ENCODE measurements at regions not wholly inside any gene's neighbourhood (a gene's known extent, or its start where the extent isn't known, plus 50 kb on each side); places are given as distances from the start of the nearest gene placed in this dataset.

DNA sequence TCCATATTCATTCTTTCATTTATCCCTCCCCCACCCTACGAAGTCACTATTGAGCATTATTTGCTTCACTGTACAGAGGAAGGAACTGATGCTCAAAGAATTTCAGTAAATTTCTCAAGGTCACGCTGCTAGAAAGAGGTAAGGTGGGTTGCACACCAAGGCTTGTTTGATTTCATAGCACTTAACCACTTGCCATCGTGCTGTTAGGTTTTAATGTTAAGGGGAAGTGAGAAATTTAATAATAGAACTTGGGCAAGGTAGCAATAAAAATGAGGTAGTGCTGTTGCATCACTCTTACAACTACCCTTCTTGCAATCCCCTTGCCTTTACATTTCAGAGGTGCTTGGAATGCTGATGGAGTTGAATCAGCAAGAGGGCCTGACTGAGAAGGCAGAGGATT is 343.1 kb downstream of the MID1IP1 start:
- TF ChIP-seq, protein P1, sequence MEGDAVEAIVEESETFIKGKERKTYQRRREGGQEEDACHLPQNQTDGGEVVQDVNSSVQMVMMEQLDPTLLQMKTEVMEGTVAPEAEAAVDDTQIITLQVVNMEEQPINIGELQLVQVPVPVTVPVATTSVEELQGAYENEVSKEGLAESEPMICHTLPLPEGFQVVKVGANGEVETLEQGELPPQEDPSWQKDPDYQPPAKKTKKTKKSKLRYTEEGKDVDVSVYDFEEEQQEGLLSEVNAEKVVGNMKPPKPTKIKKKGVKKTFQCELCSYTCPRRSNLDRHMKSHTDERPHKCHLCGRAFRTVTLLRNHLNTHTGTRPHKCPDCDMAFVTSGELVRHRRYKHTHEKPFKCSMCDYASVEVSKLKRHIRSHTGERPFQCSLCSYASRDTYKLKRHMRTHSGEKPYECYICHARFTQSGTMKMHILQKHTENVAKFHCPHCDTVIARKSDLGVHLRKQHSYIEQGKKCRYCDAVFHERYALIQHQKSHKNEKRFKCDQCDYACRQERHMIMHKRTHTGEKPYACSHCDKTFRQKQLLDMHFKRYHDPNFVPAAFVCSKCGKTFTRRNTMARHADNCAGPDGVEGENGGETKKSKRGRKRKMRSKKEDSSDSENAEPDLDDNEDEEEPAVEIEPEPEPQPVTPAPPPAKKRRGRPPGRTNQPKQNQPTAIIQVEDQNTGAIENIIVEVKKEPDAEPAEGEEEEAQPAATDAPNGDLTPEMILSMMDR (conservative IDR thresholded peaks at IDR 0.05; ENCODE audit: low read depth, low read length) = no peak
- no peak for TF ChIP-seq RCOR1 (IDR thresholded peaks at IDR 0.05; ENCODE audit: insufficient replicate concordance, low read length)
- TF ChIP-seq BHLHE40 (IDR thresholded peaks at IDR 0.05; ENCODE audit: low read depth, low read length) = no peak
- TF ChIP-seq POLR2A (IDR thresholded peaks at IDR 0.05; ENCODE audit: low read depth, low read length) = no peak
- no peak for TF ChIP-seq MAFK (IDR thresholded peaks at IDR 0.05; ENCODE audit: low read depth, low read length)
- 0 out of 2 replicates have a peak, but pooled peaks have one; percentile 5 for TF ChIP-seq CEBPB (IDR thresholded peaks at IDR 0.05; ENCODE audit: low read depth, low read length)

All from IMR-90 (cell line).